M059J (cell line): ENCODE measurements at regions not wholly inside any gene's neighbourhood (a gene's known extent, or its start where the extent isn't known, plus 50 kb on each side); places are given as distances from the start of the nearest gene placed in this dataset.

ENCODE experiments used
- DNase-seq: peaks from one replicate; pipeline ENCODE4 v3.0.0-alpha.2; 2012; ENCODE audit warnings: low read depth

DNA sequence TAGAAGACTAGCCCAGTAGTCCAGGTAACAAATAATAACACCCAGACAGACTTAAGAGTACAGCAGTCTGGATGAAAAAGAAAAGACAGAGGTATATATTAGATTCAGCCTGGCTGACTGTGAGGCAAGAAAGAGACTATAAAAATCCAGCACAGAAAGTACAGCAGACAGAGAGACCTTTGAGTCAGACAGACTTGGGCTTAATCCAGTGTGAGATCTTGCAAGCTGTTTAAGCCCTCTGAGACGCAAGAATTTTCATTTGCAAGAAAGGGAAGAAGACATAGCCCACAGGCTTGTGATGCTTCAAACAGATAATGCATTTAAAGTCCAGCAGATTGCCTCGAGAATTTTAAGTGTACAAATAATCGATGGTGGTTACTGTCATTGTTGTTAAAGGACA lies 471.4 kb downstream of the LIG4 start:
- DNase-seq: no peak

DNA sequence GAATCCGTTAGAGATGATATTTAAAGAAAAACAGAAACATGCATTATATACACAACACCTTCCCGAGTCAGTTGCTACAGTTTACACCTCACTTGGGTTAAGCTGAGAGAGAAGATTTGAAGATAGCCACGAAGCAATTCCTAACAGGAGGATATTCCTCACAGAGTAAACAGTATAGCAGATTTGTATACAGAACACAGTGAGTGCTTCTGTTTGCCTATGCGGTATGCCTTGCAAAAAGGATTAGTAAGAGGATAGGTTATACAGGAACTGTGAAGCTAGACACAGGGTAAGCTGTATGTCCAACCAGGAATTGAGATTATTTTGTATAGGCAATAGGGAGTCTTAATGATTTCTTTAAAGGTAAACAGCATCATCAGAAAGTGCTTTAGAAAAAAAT lies 471.8 kb downstream of the LIG4 start:
- DNase-seq: no peak

DNA sequence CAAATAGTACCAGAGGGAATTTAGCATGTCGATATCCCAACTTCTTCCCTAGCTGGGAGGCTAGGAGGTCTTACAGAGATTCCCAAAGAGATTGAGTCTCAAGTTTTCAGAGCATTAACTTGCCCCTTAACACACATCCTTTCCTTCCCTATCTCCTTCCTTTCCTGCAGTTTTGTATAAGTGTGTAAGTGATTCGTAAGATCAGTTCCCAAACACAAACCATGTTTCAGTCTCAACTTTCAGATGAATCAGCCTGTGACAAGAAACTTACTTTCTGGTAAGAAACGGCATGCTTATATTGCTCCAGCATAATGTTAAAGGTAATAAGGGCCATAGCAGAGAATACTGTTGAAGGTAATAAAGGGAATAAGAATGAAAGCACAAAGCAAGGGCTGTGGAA lies 472.2 kb downstream of the LIG4 start:
- DNase-seq: no peak

DNA sequence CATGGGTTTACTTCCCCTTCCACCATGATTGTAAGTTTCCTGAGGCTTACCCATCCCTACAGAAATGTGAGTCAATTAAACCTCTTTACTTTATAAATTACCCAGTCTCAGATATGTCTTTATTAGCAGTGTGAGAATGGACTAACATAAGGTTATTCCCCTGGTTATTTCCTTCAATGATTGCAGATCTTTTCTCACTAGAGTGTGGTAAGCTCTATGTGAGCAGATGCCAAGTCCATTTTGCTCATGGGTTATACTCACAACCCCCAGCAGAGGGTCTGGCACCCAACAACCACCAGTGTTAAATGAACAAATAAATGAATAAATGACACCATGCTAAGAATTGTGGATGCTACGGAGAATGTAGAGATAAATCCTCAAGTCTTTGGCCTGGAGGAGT lies 472.8 kb downstream of the LIG4 start:
- DNase-seq: no peak

DNA sequence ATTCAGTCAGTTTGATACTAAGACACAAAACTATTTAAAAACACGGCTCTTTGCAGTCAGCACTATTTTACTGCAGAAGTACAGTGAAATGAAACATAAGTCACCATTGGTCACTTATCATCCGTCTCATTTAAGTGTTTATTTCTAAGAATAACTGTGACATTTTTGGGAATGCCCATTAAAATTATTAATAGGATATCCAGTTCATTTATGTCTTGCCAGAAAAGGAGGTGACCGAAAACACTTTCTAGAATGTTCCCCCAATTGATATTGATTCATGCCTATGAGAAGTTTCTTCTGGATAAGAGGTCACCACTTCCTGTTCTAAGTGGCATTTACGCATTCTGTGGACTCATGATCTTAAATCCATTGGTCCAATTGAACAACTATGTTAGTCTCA lies 477.3 kb downstream of the LIG4 start:
- DNase-seq: no peak

DNA sequence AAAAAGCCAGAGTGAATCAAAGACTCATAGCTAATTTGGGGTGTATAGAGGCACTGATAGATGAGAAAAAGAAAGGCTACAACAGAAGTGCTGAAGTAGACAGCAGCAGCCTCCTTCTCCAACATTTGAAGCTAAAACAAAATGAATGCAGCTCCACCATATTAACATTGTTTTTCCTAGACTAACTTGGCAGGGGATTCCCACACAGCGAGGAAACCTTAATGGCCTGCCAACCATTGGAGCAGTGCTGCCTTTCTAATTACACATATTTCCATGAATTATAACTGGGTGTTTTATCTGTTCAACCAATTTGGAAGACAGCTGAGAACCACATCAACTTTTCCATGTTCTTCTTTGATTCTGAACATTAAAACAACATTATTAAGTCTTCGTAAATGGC lies 478.6 kb downstream of the LIG4 start:
- no peak for DNase-seq

DNA sequence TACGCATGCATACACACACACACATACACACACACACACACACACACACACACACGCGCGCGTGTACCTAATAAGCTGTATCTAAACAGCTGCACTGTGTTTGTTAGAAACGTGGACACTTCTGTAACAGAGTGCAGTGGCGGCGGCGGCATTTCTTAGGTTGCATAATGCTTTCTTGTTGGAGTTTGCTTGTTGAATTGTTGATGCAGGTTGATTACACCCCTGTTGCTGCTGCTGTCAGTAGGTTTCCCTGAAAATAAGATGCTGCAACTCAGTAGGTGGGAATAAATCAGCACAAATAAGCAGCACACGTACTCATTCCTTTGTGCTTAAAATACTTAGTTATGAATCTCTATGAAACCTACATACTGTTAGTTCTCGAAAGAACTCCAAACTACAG lies 479.2 kb downstream of the LIG4 start:
- no peak for DNase-seq

DNA sequence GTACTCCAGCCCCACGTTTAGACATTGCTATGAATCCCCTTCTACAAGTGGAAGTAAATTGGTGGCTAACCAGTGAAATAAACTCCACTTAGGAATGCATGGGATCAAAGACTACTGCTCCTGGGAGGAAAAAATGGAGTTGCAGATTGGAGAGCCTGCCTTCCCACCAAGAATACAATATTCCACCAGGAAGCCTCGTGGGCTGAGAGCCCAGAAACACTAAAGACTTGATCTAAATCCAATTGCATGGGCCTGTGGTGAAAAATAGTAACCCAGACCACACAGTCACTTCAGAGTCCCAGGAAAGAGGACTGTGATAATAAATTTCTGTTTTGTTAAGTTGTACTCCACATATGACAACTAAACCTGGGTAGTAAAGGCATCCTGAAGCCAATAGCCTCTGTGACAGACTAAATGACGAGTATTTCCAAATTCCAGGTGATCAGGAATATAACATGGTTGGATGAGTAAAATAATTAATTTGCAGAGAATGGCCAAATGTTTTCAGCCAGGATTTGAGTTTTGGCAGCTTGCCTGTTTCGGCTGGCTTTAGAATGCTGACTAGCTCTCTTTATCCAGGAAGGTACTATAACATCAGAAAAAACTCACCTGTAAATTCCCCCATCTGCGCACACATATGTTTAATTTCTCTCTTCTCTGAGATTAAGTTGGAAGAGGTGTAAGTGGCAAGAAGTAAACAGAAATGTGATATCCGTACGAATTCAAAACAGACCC lies 480.3 kb downstream of the LIG4 start:
- no peak for DNase-seq

DNA sequence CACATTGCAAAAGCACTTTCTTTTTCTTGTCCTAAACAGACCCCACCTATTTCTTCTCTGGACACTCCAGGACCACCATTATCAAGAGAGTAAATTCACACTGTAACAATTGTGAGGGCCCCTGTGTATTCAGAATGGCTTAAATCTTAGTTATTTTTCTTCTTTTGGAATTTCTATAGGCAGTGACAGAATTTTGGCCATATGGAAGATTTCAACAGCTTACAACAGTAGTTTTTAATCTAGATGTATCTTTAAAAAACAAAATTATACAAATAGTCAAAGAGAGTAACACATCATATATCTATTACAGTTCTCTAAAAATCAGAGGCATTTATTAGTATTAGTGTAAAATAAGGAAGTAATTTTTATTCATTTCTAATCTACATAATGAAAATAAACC lies 482.1 kb downstream of the LIG4 start:
- DNase-seq: no peak

DNA sequence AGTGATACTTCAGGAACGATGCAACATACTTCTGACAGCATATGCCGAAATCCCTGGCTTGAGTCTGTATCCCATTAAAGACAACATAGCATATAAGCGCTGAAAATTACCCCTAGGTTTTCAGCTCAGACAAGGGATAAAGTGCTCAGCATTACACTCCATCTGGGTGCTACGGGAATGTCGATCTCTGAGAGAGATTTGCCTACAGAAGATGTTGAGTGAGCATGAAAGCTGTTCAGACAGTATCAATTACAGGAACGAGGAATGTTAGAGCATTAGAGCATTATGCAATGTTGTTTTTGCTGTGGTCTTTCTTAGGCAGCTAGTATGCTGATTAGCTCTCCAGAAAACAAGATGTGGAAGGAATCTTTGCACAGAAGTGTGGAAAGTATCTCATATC lies 484.5 kb downstream of the LIG4 start:
- no peak for DNase-seq

DNA sequence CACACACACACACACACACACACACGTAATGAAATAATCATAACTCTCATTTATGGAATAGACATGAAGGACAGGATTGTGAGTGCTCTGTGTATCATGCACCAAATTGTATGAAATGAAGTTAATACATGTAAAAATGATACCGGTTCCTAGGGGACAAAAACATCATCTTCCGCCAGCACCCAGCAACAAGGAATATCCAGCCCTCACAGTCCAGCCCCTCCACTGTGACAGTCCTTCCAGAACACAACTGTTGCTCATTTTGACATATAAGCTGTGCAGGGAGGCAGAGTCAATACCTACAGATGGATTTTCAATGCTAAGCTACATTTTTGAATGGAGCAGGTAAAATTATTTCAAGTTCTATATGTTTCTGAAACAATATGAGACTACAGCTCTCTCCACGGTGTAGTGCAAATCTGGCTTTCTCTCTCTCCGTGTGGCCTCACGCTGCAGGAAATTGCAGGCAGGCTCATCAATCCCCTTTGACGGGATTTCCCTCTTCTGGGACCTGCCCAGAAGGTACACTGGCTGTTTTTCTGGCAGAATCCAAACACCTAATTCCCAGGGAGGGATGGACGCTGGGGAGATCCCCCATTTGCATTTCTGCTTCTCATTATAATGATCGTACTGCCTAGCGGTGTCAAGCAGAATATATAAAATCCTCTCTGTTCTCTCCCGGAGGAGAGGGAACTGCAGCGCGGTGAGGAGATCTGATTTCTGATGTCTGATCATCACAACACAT lies 494.0 kb downstream of the LIG4 start:
- DNase-seq: no peak

DNA sequence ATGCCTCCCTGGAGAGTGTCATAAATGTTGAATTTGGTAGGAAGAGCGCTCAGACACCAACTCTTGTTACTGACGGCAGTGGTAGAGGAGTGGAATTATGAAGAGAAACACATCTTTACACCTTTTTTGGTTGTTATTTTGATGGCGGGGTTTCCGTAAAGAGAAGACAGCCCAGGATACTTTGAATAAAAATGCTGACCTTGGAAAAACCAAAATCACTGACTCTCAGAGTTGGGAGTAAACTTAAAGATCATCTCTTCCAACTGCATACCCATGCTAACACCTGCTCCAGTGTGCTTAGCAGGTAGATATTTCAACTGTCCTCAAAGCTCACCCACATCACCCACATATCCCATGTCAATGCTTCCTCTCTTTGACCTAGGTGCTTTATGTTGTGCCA lies 498.6 kb downstream of the LIG4 start:
- no peak for DNase-seq

DNA sequence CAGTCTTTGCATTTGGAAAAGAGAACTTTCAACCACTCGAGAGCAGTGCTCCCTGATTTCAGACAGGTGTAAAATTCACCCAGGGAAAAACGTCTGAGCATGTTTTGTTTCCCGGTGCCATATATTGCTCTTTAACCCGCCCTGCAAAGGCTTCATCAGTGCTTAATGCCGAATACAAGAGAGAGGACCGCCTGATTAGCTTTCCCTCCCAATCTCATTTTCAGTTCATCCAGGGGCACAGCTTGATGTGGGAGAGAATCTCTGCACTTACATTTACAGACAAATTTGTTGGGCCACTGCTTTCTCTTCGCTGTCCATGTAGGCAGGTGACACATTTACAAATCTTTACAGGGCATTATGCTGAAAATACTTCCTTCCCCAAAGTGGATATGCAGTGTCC lies 499.1 kb downstream of the LIG4 start:
- DNase-seq: no peak

DNA sequence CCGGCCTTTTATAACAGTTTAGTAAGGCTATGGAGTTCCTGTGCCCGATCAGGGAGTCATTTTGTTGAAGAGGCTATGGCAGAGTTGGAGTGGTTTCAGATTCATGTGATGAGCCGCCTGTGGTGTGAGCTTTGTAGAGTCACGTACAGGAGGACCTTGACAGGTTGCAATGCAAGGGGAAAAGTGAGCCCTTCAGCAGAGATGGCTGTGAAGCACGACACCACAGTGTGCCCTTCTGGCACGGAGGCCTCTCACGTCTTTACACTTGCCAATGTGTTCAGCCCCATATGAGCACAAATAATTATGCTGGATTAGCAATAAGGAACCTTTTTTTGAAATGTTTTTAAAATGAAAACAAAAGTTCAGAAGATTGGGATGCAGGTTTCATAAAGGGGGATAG lies 499.8 kb downstream of the LIG4 start:
- DNase-seq: no peak

DNA sequence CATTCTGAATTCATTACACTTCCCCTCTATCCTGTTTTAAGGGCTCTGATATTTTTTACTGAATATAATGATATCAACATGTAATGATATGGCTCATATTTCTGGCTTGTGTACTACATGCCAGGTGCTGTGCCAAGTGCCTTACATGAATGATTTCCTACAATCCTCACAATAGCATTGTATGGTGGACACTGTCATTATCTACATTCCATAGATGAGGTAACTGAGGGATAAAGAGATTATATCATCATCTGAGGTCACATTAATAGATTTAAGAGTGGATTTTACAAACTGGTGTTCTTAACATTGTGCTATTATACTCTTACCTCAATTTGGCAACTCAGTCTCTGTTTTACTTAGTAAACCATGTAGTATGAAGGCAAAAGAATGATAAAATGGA lies 502.0 kb downstream of the LIG4 start:
- DNase-seq: no peak

DNA sequence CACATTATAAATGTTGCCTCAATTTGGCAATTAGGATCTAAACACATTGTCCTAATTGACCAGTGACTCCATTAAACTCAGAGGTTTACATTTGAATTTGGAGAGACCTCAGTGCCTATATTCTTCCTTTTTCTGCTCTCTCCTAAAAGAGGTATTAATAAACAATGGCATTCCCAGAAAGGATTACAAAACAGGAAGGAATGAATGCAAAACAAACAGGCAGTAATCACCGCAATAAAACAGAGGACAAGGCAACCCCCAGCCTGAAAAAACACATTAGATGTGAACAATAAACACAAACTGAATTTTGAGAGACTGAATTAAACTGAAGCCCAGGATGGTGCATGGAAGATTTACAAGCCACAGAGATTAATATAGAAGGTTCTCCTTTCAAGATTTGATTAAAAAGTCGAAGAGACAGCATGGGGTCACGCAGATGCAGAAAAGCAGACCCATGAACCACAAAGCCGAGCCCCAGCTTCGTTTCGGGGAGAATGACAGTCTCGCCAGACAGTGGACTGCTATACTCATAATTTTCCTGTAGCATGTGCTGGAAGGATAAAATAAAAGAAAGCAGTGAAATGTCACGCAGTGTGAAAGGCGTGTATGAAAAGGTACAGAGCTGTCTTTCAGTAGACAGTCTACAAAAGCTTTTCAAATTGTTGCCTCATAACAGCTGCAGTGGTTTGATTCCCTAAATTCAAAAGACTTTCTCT lies 503.0 kb downstream of the LIG4 start:
- no peak for DNase-seq

DNA sequence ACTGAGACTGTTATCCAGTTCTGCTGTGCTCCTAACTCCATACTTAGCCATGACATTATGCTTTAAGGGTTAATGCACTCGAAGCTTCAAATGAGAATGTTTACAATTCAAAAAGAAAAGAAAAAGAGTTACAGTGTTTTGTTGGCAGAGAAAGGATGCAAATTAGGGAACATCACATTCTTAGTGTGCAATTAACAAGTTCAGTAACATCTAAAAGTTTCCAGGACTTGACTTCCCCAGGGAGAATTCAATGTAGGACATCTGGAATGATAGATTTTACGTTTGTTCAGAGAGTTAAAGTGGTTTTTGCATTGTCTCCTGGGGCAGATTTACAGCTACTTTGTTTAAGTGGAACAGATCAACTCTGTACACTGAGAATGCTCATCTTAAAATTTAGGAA lies 525.2 kb downstream of the LIG4 start:
- no peak for DNase-seq

DNA sequence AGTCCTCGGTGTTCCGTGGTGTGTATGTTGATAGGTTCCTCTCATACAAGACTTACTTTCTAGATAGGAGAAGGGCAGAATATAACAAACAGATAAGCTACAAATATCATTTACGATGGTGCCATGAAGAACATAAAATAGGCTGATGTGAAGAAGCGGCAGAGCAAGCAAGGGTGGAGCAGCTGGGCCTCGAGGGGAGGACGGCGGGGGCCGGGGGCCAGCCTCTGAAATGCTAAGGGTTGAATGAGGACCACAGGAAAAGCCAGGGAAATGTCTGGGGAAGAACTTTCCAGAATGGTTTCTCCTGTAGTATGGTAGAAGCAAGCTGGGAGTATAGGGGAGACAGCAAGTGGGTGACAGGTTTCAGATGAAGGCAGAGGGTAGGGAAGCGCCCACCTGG lies 529.5 kb downstream of the LIG4 start:
- no peak for DNase-seq

DNA sequence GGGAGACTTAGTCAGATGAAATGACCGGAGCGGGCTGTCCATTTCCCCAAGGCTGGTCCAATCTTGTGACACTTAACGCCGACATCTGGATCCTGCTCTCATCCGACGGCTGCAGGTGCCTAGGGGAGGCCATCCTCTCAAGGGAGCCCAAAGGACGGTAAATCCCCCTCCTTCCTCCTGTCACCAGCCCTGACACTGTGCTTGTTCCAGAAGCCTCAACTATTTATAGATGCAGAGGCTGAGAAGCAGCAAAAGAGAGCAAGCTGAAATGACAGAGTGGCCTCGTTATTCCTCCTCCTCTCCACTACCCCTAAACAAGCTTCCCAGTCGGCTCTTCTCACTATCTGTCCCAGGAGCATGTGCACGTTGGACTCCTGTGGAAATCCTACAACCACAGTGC lies 533.7 kb downstream of the LIG4 start:
- no peak for DNase-seq

DNA sequence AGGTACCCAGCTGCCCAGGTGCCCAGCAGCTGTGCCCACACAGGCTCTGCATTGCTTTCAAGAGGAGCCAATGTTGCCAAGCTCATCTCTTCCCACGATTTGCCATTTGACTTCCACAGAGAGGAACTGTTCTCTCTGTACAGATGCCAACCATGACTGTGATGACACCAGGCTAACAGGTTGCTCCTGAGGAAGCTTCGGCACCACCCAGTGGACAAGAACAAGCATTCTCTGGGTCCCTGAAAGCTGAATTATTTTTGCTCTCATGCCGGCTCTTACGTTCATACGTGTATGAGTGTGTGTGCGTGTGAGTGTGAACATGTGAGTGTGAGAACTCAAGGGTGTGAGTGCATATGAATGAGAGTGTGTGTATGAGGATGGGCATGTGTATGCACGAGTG lies 535.2 kb downstream of the LIG4 start:
- DNase-seq: no peak

DNA sequence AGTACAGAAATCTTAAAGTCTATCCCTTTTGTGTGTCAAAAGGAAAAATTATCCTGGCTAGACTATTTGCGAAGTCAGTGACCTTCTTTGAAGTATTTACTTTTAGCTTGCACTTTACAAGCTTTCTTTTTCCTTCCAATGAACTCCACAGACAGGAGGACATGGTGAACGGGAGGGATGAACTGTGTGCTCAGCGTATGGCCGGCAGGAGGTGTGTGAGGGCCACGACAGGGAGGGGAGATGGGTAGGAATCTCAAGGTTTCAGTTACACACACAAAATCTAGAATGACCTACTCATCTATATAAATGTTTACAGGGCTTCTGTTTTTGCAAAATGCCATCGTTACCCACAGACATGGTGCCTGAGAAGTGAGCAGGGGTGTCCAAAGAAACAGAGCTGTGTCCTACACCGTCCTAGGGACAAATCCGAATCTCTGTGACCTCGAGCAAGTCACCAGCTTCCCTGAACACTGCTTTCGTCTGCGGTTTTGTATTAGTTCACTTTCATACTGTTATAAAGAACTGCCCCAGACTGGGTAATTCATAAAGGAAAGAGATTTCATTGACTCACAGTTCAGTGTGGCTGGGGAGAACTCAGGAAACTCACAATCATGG lies 537.2 kb downstream of the LIG4 start:
- DNase-seq: peak; percentile 2

DNA sequence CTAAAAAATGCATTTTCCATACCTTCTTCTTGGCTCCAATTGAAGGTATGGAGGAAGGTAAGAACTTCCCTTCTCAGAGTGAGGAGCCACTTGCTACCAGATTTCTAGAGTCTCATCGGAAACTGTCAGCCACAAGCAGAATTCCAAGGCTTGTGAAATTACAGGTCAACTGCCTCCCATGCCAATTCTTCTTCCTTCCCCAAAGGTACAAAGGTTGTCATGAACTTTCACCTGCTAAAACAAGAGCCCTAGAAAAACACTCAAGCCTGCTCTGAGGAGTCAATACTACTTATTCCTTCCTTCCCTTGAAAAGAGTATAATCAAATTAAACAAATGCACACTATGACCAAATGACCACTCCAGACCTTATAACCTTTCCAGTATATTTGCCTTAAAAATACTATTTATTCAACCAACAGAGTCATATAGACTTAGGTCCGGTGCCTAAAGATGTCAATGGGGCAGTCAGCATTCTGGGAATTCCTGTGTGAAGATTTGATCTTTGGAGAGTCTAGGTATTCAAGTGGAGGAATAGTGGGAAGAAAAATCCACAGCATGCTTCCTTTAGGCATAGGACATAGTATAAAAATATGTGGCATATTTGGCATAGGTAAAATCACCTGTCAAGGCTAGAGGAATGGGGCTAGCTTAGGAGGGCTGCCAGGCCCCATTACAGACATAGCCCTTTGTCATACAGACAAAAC lies 539.3 kb downstream of the LIG4 start:
- no peak for DNase-seq
